ENCODE measurements at regions not wholly inside any gene's neighbourhood (a gene's known extent, or its start where the extent isn't known, plus 50 kb on each side); places are given as distances from the start of the nearest gene placed in this dataset.

- no peaks in the 10 kb centered on the region for H3K9me3 ChIP-seq (ENCODE audit: control insufficient read depth in 4 of 4, low read length in 3 of 4)
- no peak overlapping the region for H3K4me3 ChIP-seq (ENCODE audit: low read depth in 1 of 3, low read length in 3 of 3)
- TF ChIP-seq REST (IDR thresholded peaks at IDR 0.05) = no peak
- TF ChIP-seq HNF4A (conservative IDR thresholded peaks at IDR 0.05) = no peak
- TF ChIP-seq RXRA (IDR thresholded peaks at IDR 0.05) = no peak
- no peak for TF ChIP-seq FOXA1 (IDR thresholded peaks at IDR 0.05)
- no peak for TF ChIP-seq NR2F2 (IDR thresholded peaks at IDR 0.05)
- TF ChIP-seq RAD21 (IDR thresholded peaks at IDR 0.05) = no peak
- no peak for TF ChIP-seq GABPA (IDR thresholded peaks at IDR 0.05 in 1 of 2, conservative IDR thresholded peaks at IDR 0.05 in 1 of 2)
- no peak for TF ChIP-seq SP1 (IDR thresholded peaks at IDR 0.05)
- H3K27ac ChIP-seq (ENCODE audit: low read depth in 1 of 2, low read length in 2 of 2) = no peak overlapping the region
- no peaks in the 10 kb centered on the region for H3K4me1 ChIP-seq (ENCODE audit: control insufficient read depth in 4 of 4, insufficient read depth in 4 of 4, low read length in 3 of 4)
- peaks cover 0 to 2% (median 0%) of the 10 kb centered on the region in 4 donors for H3K27me3 ChIP-seq (ENCODE audit: control insufficient read depth in 4 of 4, insufficient read depth in 4 of 4, low read length in 3 of 4)
- no peaks in the 10 kb centered on the region for H3K36me3 ChIP-seq (ENCODE audit: control insufficient read depth in 4 of 4, insufficient read depth in 3 of 4, low read depth in 1 of 4, low read length in 3 of 4)
- no peak overlapping the region for H3K9ac ChIP-seq (ENCODE audit: low read depth in 1 of 2, low read length in 2 of 2)
- 84% methylated on average over 8 of the region's 8 CpGs for WGBS
- DNase-seq (ENCODE audit: low spot score) = no peak
Measured at GRCh38 chr14:49036984-49037516, 549.1 kb downstream of the RPS29 start.

GRCh38 chr14:49036266-49036665, 549.9 kb downstream of the RPS29 start:
- Histone ChIP-seq H3K9ac (ENCODE audit: low read depth in 1 of 2, low read length in 2 of 2) (no peak overlapping the region), H3K4me3 (ENCODE audit: low read depth in 1 of 3, low read length in 3 of 3) (no peak overlapping the region), H3K27ac (ENCODE audit: low read depth in 1 of 2, low read length in 2 of 2) (no peak overlapping the region), H3K36me3 (ENCODE audit: control insufficient read depth in 4 of 4, insufficient read depth in 3 of 4, low read depth in 1 of 4, low read length in 3 of 4) (no peaks in the 10 kb centered on the region), H3K4me1 (ENCODE audit: control insufficient read depth in 4 of 4, insufficient read depth in 4 of 4, low read length in 3 of 4) (no peaks in the 10 kb centered on the region), H3K27me3 (ENCODE audit: control insufficient read depth in 4 of 4, insufficient read depth in 4 of 4, low read length in 3 of 4) (peaks cover 0 to 2% (median 0%) of the 10 kb centered on the region in 4 donors), H3K9me3 (ENCODE audit: control insufficient read depth in 4 of 4, low read length in 3 of 4) (no peaks in the 10 kb centered on the region)
- TF ChIP-seq HNF4G (IDR thresholded peaks at IDR 0.05) (no peak), TAF1 (conservative IDR thresholded peaks at IDR 0.05) (no peak), NR2F2 (IDR thresholded peaks at IDR 0.05) (no peak), EGR1 (IDR thresholded peaks at IDR 0.05; ENCODE audit: low read depth in 2 of 2) (no peak), REST (IDR thresholded peaks at IDR 0.05) (no peak), CTCF (IDR thresholded peaks at IDR 0.05; ENCODE audit: low read depth, low read length, missing input control) (no peak)
- DNase-seq (ENCODE audit: low spot score) = no peak
- 80% methylated on average over 5 of the region's 5 CpGs for WGBS
